ENCODE measurements at regions not wholly inside any gene's neighbourhood (a gene's known extent, or its start where the extent isn't known, plus 50 kb on each side); places are given as distances from the start of the nearest gene placed in this dataset.
"Not testable (repeated sequence)": the region's sequence is repeated elsewhere in the genome, so short reads cannot be mapped to it uniquely, and the experiment has no call there.

- no peak for DNase-seq
Observed at GRCh38 chr12:105483691-105484090, 153.2 kb downstream of the C12orf75 start.

GRCh38 chr12:105485321-105485910, 154.9 kb downstream of the C12orf75 start:
- peak; percentile 91 for DNase-seq

GRCh38 chr12:105485921-105486320, 155.4 kb downstream of the C12orf75 start:
- peak; percentile 82 for DNase-seq

DNA sequence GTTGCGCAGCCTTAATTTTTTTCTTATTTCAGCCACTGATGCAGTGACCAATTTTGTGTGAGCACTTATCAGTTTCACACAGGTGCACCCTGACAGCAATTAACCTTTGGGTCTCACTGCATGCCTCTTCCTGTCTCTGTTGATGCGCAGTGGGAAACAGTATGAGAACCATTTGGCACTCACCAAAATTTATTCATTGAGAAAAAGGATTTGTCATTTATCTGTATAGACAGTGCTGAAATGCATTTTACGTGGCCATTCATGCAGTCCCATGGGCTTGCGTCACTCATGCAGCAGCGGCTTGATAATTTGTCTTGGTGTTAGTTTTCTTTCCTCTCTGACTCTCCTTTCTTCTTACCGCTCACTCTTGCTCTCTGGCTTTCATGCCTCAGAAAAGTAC, 157.5 kb downstream of the C12orf75 start:
- no peak for DNase-seq

GRCh38 chr12:105492591-105493545, 162.4 kb downstream of the C12orf75 start:
- DNase-seq, result peak; percentile 58

DNA sequence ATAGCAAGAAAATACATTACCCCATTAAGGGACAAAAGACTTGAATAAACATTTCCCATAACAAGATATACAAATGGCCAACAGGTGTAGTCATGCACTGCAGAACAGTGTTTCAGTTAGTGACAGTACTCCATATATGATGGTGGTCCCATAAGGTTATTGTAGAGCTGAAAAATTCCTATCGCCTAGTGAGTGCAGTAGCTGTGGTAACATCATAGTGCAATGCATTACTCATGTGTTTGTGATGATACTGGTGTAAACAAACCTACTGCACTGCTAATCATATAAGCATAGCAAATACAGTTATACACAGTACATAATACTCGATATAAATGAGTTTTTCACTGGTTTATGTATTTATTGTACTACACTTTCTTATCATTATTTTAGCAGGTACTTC, 168.7 kb downstream of the C12orf75 start:
- DNase-seq, result no peak

GRCh38 chr12:105500676-105501075, 170.2 kb downstream of the C12orf75 start:
- not testable (repeated sequence) for DNase-seq

- DNase-seq, result no peak
Observed at GRCh38 chr12:105502426-105502930, 172.0 kb downstream of the C12orf75 start.

DNA sequence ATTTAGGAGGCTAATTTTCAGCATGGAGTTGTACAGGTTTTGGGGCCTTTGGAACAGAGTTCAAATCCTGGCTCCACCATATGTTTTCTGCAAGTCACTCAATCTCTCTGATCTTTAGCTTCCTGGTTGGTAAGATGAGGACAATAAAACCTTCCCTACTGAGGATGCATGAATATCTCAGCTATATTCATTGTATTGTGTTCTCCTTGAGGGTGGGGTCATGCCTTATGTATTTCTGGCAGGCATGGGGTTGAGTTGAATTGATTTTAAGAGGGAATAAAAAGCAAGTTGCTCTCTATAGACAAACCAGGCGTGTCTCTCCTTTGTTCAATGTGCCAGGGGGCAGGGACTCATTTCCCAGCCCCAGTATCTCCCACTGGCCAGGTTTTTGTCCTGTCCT, 173.1 kb downstream of the C12orf75 start:
- no peak for DNase-seq

DNA sequence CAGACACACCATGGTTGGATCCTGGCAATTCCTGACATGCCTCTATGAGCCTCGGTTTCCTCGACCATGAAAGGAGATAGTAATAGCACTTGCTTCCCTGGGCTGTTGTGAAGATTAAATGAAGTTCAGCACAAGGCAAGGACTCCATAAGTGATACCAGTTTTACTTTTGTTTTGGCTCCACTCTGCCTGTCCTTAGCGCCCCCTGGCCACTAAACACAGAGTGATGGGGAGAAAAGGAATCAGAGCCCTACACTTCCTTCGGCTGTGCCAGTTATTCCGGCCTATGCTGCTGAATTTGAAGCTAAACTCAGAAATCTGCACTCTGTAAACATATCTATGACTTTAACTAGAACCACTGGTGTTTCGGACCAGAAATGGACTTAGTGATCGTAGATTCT, 173.8 kb downstream of the C12orf75 start:
- no peak for DNase-seq

- no peak for DNase-seq
Observed at GRCh38 chr12:105506678-105507310, 176.3 kb downstream of the C12orf75 start.

DNA sequence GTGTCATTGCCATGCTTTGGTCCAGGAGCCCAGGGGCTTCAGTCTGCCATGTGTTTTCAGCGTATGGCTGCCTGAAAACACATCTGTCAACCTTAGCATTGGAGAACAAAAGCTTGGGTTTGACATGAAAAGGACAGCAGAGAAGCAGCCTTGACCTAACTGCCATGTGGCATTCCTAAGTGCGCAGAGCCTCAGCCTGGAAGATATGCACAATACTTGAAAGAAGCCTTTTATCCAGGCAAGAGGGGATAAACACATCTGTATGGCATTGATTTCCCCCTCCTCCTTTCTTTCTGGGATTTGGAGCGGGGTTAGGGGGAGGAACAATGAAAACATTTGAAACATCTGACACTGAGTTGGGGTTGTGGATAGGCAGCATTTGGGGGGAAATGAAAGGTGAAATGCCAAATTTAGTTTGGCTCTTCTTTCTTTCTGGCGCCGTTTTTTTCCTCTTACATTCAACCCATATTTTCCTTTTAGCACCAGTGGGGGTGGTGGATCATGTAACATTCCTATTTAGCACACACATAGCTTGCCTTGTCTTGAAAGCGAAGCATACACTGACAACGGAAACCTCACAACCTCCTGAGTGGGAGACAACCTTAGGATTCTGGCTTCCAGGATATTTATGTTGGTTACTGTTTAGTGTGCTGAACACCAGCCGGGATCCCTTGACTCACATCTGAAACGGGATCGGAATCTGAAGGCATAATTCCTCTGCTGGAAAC, 177.0 kb downstream of the C12orf75 start:
- no peak for DNase-seq

GRCh38 chr12:105508096-105508495, 177.6 kb downstream of the C12orf75 start:
- no peak for DNase-seq

- no peak for DNase-seq
Observed at GRCh38 chr12:105510526-105510925, 180.0 kb downstream of the C12orf75 start.

DNA sequence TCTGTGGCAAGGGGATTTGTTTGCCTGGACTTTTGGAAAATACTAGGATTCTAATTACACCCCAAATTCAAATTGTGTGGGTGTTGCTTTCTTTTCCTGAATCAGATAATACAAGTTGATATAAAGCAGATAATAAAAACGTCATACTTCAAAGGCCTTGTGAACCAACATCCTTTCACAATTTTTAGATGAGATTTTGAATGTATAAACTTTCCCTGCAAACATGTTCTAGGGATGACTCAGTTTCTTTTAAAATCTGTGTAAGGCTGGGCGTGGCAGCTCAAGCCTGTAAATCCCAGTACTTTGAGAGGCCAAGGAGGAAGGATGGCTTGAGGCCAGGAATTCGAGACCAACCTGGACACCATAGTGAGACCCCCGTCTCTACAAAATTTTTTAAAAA, 182.4 kb downstream of the C12orf75 start:
- not testable (repeated sequence) for DNase-seq

- peak; percentile 91 for DNase-seq
Observed at GRCh38 chr12:105522166-105522825, 191.8 kb downstream of the C12orf75 start.

DNA sequence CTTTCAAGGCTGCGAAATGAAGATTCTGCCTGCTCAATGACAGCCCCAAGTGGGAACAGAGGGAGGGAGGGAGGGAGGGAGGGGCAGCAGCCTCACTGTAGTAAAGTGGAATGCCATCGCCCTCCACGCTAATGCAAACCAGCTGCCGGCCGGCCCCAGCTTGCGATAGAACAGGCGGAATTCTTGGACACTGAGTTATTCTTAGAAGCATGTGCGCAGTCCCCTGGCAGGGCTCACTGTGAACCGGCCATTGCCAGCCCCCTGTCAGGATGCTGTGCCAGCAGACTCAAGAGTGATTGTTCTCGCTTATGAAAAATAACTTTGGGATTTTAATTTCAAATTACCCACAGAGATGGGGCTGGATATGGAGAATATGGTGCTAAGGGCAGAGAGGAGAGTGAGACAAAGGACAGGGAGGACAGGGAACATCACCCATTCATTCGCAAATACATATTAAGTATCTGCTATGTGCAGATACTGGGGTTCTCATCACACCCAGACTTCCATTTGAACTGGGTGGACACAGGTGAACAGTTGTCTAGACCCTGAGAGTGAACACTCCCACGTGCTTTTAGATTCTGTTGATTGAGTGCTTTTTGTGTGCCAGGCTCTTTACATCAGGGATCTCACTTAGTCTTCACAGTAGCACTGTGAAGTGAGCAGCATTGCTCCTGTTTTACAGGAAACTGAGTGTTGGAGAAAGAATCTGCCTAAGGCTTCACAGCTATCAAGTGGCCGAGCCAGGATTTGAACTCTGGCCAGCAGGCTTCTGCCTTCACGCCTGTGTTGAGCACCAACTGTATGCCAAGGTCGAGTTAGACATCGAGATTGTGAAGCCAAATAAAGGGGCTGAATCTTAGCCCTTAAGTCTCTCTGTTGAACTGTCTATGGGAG, 192.9 kb downstream of the C12orf75 start:
- DNase-seq, result peak; percentile 96

DNA sequence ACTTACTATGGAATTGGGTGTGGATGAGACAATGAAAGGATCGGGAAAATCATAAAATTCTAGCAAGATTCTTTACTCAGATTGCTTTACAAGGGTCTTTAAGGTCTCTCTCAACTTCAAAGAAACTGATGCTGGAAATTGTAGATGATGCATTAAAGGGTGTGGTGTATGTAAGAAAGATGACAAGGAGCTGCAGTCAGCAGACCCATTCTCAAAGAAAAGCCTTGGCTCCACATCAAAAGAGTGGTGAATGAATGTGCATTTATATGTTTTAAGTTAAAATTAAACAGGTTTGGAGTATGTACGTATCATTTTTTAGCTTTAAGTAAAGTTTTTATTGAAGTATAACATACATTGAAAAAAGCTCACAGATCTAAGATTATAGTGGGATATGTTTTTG, 194.5 kb downstream of the C12orf75 start:
- DNase-seq, result no peak

DNA sequence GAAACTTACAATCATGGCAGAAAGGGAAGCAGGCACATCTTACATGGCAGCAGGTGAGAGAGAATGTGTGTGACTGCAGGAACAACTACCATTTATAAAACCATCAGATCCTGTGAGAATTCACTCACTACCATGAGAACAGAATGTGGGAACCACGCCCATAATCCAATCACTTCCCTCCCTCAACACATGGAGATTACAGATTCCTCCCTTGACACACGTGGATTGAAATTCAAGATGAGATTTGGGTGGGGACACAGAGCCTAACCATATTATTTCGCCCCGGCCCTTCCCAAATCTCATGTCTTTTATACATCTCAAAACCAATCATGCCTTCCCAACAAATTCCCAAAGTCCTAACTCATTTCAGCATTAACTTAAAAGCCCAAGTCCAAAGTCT, 203.6 kb downstream of the C12orf75 start:
- DNase-seq, result no peak

- DNase-seq, result not testable (repeated sequence)
Observed at GRCh38 chr12:105535033-105535432, 204.5 kb downstream of the C12orf75 start.

GRCh38 chr12:105538880-105539279, 208.4 kb downstream of the C12orf75 start:
- DNase-seq, result no peak
